A204.1 (cell line): ENCODE measurements at regions not wholly inside any gene's neighbourhood (a gene's known extent, or its start where the extent isn't known, plus 50 kb on each side); places are given as distances from the start of the nearest gene placed in this dataset.
"Not testable (repeated sequence)": the region's sequence is repeated elsewhere in the genome, so short reads cannot be mapped to it uniquely, and the experiment has no call there.

ENCODE experiments used
- FAIRE-seq: peaks from 2 replicates; lab custom pipeline; 2012; peaks lifted over from hg19 to GRCh38; lab: Jason Lieb, UNC

DNA sequence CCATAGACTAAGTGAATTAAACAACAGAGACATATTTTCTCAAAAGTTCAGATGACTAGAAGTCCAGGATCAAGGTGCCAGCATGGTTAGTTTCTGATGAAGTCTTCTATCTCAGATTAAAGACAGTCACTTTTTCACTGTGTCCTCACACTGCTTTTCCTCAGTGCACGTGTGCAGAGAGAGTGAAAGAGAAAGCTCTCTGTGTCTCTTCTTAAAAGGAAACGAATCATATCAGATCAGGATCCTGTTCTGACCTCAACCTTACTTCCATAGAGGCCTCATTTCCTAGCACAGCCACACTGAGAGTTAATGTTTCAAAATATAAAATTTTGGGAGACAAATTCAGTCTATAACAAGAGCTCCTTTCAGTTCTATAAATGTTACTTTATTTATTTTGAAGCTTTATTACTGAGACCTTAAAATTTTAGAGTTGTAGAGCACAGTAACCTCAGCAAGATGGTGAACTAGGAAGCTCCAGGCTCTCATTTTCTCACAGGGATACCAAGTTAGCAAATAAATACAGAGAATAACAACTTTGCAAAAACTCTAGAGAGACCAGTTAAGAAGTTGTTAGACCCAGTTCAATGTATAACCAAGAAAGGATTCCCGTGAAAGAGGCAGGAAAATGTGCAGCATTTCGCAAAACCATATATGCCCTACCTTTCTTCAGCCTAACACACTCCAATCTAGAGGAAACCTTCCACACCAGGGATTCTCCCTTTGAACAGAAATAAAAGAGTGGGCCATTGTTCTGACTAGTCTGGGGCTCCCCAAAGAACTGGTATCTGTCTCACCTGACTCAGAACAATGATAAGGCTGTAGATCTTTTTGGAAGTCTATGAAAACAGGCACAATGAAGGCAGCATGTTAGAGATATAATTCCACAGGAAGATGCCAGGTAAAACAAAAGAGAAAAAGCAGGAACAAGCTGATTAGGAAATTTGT lies 372.2 kb downstream of the MRPL39 start:
- FAIRE-seq = no peak

DNA sequence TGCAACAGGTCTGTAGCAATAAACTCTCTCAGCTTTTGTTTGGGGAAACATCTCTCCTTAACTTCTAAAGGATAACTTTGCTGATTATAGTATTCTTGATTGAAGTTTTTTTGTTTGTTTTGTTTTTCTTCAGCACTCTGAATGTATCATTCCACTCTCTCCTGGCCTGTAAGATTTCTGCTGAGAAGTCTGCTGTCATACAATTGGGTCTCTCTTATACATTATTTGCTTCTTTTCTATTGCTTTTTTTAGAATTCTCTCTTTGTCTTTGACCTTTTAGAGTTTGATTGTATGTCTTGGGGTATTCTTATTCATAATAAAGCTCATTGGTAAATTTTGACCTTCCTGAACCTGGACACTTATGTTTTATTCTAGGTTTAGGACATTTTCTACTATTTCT lies 386.3 kb downstream of the MRPL39 start:
- FAIRE-seq = no peak

DNA sequence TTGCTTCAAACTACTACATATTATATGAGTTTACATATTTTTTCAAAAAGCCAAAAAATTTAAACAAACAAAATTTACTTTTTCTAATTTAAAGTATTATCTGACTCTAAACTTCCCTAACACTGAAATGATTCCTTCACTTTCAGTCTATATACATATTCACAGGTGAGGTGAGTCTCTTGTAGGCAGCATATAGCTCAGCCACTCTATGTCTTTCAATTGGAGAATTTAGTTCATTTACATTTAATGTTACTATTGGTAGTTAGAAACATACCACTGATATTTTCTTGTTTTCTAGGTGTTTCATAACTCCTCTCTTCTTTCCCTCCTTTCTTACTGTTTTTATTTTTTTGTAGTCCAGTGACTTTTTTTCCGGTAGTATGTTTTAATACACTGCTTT lies 387.1 kb downstream of the MRPL39 start:
- peak; percentile 16 for FAIRE-seq

DNA sequence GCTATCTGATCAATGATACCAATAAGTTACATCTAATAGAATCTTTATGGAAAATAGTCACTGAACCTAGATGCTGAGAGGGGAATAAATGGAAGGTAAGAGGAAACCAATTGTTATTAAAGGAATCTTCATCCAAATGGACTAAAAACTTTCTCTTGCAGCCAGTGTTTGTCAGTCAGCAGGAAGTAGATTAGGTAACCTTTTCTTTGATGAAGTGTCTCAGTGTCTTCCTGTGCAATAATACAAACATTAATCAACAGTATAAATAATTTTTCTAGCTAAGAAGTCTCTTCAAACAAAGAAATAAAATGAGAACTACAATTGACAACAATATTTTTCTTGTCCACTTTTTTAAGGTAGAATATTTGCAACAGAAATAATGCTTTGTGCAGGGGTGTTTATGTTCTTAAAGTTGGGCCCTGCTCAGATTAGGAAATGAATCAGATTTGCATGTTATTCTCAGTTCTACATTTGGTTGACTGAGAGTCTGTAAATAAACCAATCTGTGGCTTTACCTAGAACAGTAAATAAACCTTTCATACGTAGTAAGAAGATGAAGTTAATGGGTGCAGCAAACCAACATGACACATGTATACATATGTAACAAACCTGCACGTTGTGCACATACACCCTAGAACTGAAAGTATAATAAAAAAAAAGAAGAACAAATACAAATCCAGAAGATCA lies 391.4 kb downstream of the MRPL39 start:
- no peak for FAIRE-seq

DNA sequence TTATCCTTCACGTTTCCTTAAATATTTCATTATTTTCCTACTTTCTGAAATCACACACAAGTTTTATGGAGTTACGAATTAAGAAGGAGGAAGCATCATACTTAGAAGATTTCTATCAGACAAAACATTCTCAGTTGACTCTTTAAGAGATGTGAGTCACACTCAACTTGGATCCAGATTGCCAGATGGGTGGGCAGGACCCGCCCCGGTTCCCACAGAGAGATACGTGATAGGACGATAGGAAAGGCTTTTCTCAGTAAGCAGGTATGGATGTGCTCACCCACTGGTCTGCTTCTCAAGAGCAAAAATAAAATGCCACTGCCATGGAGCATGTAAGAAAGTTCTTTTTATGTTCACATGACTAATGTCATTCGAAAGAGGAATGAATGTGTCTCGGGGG lies 392.6 kb downstream of the MRPL39 start:
- FAIRE-seq = no peak

DNA sequence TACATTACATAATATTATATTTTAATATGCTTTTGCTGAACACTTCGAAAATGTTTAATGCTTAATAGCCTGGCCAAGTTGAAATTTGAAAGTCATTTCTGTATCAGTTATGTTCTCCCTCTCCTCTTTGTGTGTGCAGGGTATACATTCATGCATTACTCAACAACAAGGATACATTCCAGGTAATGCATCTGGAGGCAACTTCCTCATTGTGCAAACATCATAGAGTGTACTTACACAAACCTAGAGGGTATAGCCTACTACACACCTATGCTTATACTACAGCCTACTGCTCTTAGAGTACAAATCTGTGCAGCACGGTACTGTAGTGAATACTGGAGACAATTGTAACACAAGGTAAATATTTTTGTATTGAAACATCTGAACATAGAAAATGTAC lies 407.3 kb downstream of the MRPL39 start:
- no peak for FAIRE-seq

DNA sequence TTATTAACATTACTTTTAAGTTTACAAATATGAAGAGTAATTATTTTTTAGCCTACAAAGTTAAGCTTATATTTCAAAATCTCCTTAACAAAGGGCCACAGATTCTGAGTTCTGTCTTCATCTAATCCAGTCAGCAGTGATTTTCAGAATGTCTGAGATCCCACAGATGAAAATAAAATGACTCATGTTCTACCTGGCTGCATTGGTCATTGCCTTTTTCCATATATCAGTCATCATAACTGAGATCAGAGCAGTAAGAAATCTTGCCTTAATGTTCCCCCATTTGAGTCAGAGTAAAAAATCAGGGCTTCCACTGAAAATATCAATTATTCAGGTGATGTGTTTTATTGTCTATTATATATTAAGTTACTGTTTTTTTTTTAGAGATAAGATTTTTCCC lies 416.1 kb downstream of the MRPL39 start:
- no peak for FAIRE-seq

DNA sequence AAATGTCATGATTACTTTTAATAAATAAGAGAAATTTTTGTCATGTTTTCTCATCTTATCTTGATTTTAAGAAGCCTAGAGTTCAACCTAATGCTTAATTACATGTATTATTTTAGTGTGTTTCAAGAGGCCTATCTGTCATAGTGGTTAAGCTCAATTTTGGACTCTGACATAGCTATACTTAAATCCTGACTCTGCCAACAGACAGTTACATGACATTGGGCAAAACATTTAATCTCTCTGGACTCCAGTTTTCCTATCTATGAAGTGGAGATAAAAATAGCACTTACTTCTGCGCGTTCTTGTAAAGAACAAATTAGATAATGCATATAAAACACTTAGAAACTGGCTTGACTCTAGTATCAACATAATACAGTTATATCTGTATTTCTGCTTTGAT lies 417.8 kb downstream of the MRPL39 start:
- no peak for FAIRE-seq

DNA sequence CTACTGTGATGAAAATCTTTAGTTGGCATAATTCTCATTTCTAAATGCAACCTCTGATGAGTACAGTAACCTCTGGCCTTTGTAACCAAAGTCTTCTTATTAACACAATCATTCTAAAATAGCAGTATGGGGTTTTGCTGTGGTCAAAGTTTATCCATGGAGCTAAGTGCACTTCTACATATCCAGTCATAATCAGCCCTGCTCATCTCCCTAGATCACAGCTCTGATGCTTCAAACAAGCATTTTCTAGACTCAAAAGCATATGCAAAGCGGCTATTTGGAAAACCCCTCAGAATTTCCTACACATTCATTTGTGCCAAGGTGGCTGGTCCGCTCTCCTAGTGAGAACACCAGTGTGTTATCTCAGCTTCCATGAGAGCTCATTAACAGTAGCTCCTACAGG lies 418.6 kb downstream of the MRPL39 start:
- no peak for FAIRE-seq

DNA sequence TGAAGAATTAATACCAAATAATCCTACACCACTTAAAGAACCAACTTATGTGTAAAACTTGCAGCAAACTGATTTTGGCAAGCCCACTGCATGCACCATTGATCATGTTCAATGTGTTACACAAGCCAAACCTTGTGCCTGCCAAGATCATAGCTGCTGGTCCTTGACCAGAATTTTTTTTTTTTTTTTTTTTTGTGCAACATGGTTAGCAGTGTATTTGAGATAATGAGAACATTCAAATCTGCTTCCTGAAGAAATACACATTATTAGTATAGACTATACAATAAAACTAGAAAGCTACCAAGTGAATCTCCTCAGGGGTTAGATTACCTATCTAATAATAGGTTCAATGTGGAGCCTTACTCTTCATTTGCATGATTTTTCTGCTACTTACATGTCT lies 421.0 kb downstream of the MRPL39 start:
- FAIRE-seq = no peak

DNA sequence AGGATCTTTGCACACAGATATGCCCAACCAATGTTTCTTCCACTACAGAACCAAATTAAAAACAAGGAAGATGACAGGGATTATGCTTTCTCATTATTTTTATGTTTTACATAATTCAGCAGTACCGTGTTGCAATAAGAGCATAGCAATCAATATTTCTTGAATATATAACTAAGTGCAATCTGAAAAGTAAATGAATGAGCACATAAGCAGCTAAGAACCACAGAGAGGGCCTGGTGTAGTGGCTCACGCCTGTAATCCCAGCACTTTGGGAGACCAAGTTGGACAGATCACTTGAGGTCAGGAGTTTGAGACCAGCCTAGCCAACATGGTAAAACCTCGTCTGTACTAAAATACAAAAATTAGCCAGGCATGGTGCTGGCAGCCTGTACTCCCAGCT lies 423.7 kb downstream of the MRPL39 start:
- FAIRE-seq = no peak

DNA sequence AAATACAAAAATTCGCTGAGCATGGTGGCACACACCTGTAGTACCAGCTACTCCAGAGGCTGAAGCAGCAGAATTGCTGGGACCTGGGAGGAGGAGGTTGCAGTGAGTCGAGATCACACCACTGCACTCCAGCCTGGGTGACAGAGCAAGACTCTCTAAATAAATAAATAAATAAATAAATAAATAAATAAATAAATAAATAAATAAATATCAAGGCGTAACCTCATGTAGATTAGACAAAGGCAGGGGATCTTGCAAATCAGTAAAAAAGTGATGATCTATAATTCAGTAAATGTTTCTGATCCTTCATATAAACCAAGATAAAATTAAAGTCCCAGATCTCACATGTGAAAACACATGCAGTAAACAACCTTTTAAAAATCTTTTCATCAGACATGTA lies 425.6 kb downstream of the MRPL39 start:
- not testable (repeated sequence) for FAIRE-seq

DNA sequence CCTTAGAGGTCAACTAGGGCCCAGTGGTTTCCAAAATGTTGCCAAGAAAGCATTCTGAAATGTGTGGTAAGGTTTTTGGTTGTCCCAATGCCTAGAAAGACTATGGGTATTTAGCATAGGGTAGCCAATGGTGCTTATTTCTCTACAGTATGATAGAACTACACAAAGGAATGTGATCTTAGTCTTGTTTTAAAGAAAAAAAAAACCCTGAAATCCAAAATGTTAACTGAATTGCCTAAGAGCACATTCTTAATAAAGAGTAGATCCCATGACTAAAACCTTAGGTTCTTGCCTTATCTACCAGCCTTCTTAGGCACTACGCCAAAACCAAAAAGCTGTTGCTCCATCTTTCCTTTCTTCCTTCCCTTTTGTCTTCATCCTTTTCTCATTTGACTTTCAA lies 428.2 kb downstream of the MRPL39 start:
- FAIRE-seq = no peak

DNA sequence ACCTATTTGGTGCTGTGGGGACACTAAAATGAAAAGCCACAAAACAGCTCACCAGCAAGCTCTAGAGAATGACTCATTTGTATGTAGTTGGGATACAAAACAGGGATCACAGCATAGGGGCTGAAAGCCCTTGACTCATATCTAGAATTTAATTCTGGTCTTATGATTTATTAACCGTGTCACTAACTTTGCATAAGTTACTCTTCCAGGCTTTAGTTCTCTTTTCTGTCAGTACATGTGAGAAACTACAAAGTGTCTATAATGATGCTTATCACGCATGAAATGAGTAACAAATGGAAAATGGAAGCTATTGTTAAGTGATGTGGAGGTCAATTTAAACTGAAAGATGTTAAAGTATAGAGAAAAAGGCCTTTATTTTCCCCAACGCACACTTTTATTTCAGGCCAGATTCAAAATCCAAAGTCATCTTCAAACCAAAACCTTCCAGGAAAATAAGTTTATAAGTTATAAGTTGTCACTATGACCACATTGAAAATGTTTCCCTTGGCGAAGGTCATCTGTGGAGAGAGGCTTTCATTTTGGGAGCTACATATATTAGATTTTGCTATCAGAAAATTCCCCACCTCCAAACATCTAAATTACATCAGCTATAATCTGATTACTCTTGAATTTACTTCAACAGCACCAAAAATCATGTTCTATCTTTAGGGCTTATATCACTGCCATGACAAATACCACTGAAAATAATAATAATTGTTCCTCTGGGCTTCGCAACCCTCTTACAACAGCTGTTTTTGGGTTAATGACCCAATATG lies 430.5 kb downstream of the MRPL39 start:
- no peak for FAIRE-seq

DNA sequence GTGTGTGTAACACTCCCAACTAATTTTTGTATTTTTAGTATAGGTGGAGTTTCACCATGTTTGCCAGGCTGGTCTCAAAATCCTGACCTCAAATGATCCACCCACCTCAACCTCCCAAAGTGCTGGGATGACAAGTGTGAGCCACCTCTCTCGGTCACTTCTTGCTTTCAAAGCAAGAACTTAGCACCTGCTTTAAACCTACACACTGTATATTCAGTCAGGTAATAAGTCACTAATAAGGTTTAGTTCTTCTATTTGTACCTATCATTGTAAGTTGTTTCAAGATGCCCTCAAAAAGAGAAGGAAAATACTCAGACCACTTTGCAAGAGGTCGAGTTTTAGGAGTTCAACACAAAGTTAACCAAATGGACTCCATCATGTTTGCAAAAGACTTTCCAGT lies 431.3 kb downstream of the MRPL39 start:
- FAIRE-seq = no peak

DNA sequence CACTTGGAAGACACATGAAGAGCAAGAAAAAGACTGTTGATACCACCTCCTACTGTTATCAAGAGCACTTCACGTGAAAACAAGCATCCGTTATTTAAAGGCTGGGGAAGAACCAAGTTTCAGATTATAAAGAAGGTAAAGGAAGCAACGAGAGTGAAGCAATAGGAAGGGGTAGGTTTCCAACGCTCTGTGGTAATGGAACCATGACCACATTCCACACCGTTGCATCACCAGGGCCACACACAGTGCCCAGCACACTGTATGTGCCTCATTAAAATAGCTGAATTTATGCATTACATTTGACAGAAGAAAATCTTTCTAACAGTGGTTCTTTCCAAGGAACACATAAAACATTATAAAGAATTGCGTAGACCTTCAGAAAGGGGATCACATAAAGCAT lies 435.8 kb downstream of the MRPL39 start:
- FAIRE-seq = no peak

DNA sequence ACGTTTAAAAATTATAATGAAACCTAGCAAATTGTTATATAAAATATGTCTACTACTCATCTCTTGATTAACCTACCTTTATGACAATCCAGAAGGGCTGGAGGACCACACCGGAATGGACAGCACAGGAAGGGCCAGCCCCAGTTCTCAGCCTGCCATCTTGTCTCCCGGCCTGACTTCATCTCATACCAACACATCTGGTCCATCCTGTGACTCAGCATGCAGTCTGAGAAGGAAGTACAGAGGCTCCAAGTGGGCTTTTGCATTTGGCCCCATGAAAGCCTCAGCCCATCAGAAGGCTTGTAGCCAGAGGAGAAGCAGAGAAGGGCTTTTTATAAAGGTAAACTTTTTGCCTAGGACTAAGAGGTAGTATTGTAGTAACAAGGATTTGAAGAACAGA lies 436.6 kb downstream of the MRPL39 start:
- FAIRE-seq = no peak

DNA sequence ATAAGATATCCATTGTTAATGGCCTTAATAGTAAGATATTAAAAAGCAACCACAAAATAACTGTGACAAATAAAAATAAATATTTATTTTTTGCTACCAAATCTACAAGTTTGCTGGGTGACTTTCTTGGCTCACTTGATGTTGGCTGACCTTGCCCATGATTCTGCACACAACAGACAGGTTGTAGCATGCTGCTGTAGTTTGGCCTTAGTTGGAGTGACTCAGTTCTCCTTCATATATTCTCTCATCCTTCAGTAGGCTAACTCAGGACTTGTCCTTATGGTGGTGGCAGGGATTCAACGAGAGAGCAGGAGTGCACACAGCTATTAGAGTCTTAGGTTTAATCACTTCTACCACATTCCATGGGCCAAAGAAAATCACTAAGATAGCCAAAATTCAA lies 437.9 kb downstream of the MRPL39 start:
- FAIRE-seq = no peak

DNA sequence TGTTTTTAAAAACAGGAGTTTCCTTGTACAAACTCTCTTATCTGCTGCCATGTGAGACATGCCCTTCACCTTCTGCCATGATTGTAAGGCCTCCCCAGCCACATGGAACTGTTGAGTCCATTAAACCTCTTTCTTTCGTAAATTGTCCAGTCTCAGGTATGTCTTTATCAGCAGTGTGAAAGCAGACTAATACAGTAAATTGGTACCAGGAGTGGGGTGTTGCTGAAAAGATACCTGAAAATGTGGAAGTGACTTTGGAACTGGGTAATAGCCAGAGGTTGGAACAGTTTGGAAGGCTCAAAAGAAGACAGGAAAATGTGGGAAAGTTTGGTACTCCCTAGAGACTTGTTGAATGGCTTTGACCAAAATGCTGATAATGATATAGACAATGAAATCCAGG lies 440.4 kb downstream of the MRPL39 start:
- not testable (repeated sequence) for FAIRE-seq

DNA sequence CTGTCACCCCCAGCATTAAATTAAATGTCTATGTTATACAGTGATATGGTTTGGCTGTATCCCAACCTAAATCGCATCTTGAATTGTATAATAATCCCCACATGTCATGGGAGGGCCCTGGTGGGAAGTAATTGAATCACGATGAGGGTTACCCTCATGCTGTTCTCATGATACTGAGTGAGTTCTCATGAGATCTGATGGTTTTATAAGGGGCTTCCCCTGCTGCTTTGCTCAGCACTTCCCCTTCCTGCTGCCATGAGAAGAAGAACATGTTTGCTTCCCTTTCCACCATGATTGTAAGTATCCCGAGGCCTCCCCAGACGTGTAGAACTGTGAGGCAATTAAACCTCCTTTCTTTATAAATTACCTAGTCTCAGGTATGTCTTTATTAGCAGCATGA lies 445.7 kb downstream of the MRPL39 start:
- no peak for FAIRE-seq

DNA sequence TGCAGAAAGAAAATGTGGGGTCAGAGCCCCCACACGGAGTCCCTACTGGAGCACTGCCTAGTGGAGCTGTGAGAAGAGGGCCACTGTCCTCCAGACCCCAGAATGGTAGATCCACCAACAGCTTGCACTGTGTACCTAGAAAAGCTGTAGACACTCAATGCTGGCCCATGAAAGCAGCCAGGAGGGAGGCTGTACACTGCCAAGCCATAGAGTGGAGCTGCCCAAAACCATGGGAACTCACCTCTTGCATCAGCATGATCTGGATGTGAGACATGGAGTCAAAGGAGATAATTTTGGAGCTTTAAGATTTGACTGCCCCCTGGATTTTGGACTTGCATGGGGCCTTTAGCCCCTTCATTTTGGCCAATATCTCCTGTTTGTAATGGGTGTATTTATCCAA lies 452.3 kb downstream of the MRPL39 start:
- FAIRE-seq = not testable (repeated sequence)

DNA sequence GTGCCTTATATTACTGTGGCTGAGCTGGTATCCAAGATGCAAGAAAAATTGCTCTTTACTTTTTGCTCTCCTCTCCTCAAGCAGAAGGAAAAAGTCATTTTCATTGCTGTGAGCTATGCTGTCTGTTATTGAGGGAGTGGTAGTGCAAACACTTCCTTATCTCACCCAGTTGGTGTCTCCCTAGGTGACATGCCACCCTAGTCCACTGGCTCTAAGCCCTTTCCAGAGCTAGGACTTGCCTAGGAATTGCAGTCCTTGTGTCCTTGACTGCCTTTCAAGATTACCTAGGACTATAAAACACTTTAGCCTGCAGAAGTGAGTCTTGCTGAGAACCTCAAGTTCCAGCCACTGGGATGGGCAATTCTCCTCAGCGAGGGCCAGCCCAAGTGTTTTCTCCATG lies 458.3 kb downstream of the MRPL39 start:
- FAIRE-seq = no peak

DNA sequence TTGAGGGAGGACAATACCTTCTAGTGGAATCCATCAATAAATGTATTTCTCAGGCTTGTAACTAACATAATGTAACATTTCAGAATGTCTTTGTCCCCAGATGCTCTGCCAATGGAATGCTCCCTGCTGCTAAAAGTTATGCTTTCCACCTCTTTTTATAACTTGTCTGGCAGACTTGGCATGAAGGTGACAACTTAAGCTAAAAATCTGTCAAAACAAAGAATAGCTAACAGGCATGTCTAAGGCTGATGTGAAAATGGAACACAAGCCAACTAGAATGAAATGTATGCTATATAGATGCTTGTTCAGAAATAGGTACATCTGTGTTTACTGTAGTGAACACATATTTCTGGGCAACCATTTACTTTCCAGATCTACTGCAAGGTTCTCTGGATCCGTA lies 467.9 kb downstream of the MRPL39 start:
- no peak for FAIRE-seq
